ENCODE measurements at regions not wholly inside any gene's neighbourhood (a gene's known extent, or its start where the extent isn't known, plus 50 kb on each side); places are given as distances from the start of the nearest gene placed in this dataset.
"Not testable (repeated sequence)": the region's sequence is repeated elsewhere in the genome, so short reads cannot be mapped to it uniquely, and the experiment has no call there.

DNA sequence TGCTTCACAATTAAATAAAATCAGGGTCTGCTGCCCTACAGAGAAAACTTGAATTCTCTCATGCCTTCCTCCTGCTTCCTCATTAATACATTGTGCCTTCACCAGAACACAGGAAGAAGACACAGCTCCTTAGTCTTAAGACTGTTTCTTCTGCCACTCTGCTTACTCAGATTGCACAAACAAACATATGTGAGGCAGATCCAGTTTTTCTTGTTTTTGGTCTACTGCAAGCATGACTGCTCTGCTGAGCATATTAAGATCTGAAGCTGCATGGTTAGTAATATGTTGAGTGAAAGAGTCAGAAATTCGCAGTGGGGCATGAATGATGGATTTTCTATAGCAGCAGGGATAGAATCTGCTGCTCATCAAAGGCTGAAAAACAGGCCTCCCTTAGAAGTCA lies 321.1 kb upstream of the STXBP6 start:
- H3K4me3 ChIP-seq (ENCODE audit: low read length) = no peak overlapping the region
- H3K27ac Mint-ChIP-seq = no peak overlapping the region
- CTCF ChIA-PET = no interaction called here

GRCh38 chr14:25370057-25370456 lies 320.1 kb upstream of the STXBP6 start:
- DNase-seq; CTCF ChIA-PET; POLR2A ChIA-PET; H3K27me3 ChIP-seq (ENCODE audit: control insufficient read depth in 1 of 2, insufficient read depth in 2 of 2, low read length in 2 of 2); H3K27ac ChIP-seq (ENCODE audit: low read depth in 1 of 2, low read length in 2 of 2); H3K27me3 Mint-ChIP-seq; ATAC-seq (ENCODE audit: poor library complexity); H3K9me3 ChIP-seq (ENCODE audit: control insufficient read depth in 1 of 2, insufficient read depth in 1 of 2, low read length in 2 of 2); H3K36me3 Mint-ChIP-seq (ENCODE audit: low read depth); H3K36me3 ChIP-seq (ENCODE audit: insufficient read depth, low read length); H3K4me1 ChIP-seq (ENCODE audit: insufficient read depth, low read length); H3K27ac Mint-ChIP-seq; H3K9me3 Mint-ChIP-seq; H3K4me3 Mint-ChIP-seq; H3K4me1 Mint-ChIP-seq (ENCODE audit: low read depth); H3K4me3 ChIP-seq (ENCODE audit: low read length); intact Hi-C loops (cut with DNase I, micrococcal nuclease): not testable (repeated sequence)

More for the DNA sequence above, 321.1 kb upstream of the STXBP6 start:
- no peaks in the 10 kb centered on the region for H3K36me3 ChIP-seq (ENCODE audit: insufficient read depth, low read length)
- no peaks in the 10 kb centered on the region for H3K36me3 Mint-ChIP-seq (ENCODE audit: low read depth)
- DNase-seq (no peak), ATAC-seq (ENCODE audit: poor library complexity) (no peak)
- no peak overlapping the region for H3K4me3 Mint-ChIP-seq
- H3K27me3 Mint-ChIP-seq = no peaks in the 10 kb centered on the region
- POLR2A ChIA-PET = no interaction called here
- H3K27ac ChIP-seq (ENCODE audit: low read depth in 1 of 2, low read length in 2 of 2) = no peak overlapping the region
- intact Hi-C loops (cut with DNase I, micrococcal nuclease) = no loop called here
- H3K4me1 Mint-ChIP-seq (ENCODE audit: low read depth) = no peaks in the 10 kb centered on the region
- no peak for TF ChIP-seq CTCF (IDR thresholded peaks at IDR 0.05)
- peaks cover 6% of the 10 kb centered on the region for H3K9me3 Mint-ChIP-seq
- no peaks in the 10 kb centered on the region for H3K4me1 ChIP-seq (ENCODE audit: insufficient read depth, low read length)
- no peaks in the 10 kb centered on the region for H3K27me3 ChIP-seq (ENCODE audit: control insufficient read depth in 1 of 2, insufficient read depth in 2 of 2, low read length in 2 of 2)
- H3K9me3 ChIP-seq (ENCODE audit: control insufficient read depth in 1 of 2, insufficient read depth in 1 of 2, low read length in 2 of 2) = peaks cover 0 to 8% of the 10 kb centered on the region in 2 experiments

- H3K9me3 ChIP-seq (ENCODE audit: control insufficient read depth in 1 of 2, insufficient read depth in 1 of 2, low read length in 2 of 2) = no peaks in the 10 kb centered on the region
- no peak overlapping the region for H3K4me3 ChIP-seq (ENCODE audit: low read length)
- CTCF ChIA-PET = no interaction called here
- DNase-seq (no peak), ATAC-seq (ENCODE audit: poor library complexity) (no peak)
- TF ChIP-seq CTCF (IDR thresholded peaks at IDR 0.05) = no peak
- no peak overlapping the region for H3K27ac ChIP-seq (ENCODE audit: low read depth in 1 of 2, low read length in 2 of 2)
- intact Hi-C loops (cut with DNase I, micrococcal nuclease) = no loop called here
- H3K9me3 Mint-ChIP-seq = peaks cover 4% of the 10 kb centered on the region
- POLR2A ChIA-PET = no interaction called here
- no peaks in the 10 kb centered on the region for H3K4me1 ChIP-seq (ENCODE audit: insufficient read depth, low read length)
- H3K27ac Mint-ChIP-seq = no peak overlapping the region
- H3K36me3 Mint-ChIP-seq (ENCODE audit: low read depth) = no peaks in the 10 kb centered on the region
- H3K27me3 ChIP-seq (ENCODE audit: control insufficient read depth in 1 of 2, insufficient read depth in 2 of 2, low read length in 2 of 2) = no peaks in the 10 kb centered on the region
- no peaks in the 10 kb centered on the region for H3K4me1 Mint-ChIP-seq (ENCODE audit: low read depth)
- no peak overlapping the region for H3K4me3 Mint-ChIP-seq
- H3K36me3 ChIP-seq (ENCODE audit: insufficient read depth, low read length) = no peaks in the 10 kb centered on the region
- H3K27me3 Mint-ChIP-seq = no peaks in the 10 kb centered on the region
Measured at GRCh38 chr14:25358330-25358729, 308.4 kb upstream of the STXBP6 start.

DNA sequence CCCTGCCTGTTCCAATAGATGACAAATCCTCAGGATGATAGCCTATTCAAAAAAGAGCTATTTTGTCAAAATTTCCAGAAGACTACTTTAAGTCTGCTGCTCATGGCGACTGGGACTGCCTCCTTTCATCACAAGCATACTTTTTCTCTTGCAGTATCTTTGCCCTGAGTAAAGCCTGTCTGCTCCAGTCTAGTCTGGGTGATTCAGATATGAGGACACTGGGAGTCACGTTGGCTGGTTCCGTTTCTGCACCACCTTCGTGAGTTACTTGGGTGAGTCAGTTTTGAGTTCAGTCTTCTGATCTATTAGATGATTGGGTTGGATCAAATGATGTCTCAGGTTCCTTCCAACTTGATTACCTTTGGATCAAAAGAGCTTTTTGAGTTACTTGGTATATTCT lies 301.3 kb upstream of the STXBP6 start:
- H3K36me3 Mint-ChIP-seq (ENCODE audit: low read depth) = no peaks in the 10 kb centered on the region
- peaks cover 3% of the 10 kb centered on the region for H3K9me3 Mint-ChIP-seq
- ChIA-PET POLR2A (no interaction called here), CTCF (no interaction called here)
- H3K27me3 Mint-ChIP-seq = no peaks in the 10 kb centered on the region
- DNase-seq (no peak), ATAC-seq (ENCODE audit: poor library complexity) (no peak)
- intact Hi-C loops (cut with DNase I, micrococcal nuclease) = no loop called here
- Histone ChIP-seq H3K4me1 (ENCODE audit: insufficient read depth, low read length) (no peaks in the 10 kb centered on the region), H3K9me3 (ENCODE audit: control insufficient read depth in 1 of 2, insufficient read depth in 1 of 2, low read length in 2 of 2) (no peaks in the 10 kb centered on the region), H3K4me3 (ENCODE audit: low read length) (no peak overlapping the region), H3K36me3 (ENCODE audit: insufficient read depth, low read length) (no peaks in the 10 kb centered on the region), H3K27me3 (ENCODE audit: control insufficient read depth in 1 of 2, insufficient read depth in 2 of 2, low read length in 2 of 2) (no peaks in the 10 kb centered on the region), H3K27ac (ENCODE audit: low read depth in 1 of 2, low read length in 2 of 2) (no peak overlapping the region)
- no peak overlapping the region for H3K4me3 Mint-ChIP-seq
- H3K4me1 Mint-ChIP-seq (ENCODE audit: low read depth) = no peaks in the 10 kb centered on the region
- no peak for TF ChIP-seq CTCF (IDR thresholded peaks at IDR 0.05)
- no peak overlapping the region for H3K27ac Mint-ChIP-seq

Data from CD4-positive, alpha-beta T cell (primary cell).